D721Med (cell line): ENCODE measurements at regions not wholly inside any gene's neighbourhood (a gene's known extent, or its start where the extent isn't known, plus 50 kb on each side); places are given as distances from the start of the nearest gene placed in this dataset.

ENCODE experiments used
- DNase-seq: peaks from one replicate; pipeline ENCODE4 v3.0.0; 2011; ENCODE audit warnings: low spot score; ENCODE audit not compliant: insufficient read length
- FAIRE-seq: peaks from 2 replicates; lab custom pipeline; 2011; peaks lifted over from hg19 to GRCh38; lab: Jason Lieb, UNC
- CTCF ChIP-seq: IDR thresholded peaks from 2 replicates; pipeline ENCODE4 v1.5.1; 2012; ENCODE audit warnings: mild to moderate bottlenecking, control low read depth; ENCODE audit not compliant: insufficient read depth; ENCODE audit errors: missing control alignments

DNA sequence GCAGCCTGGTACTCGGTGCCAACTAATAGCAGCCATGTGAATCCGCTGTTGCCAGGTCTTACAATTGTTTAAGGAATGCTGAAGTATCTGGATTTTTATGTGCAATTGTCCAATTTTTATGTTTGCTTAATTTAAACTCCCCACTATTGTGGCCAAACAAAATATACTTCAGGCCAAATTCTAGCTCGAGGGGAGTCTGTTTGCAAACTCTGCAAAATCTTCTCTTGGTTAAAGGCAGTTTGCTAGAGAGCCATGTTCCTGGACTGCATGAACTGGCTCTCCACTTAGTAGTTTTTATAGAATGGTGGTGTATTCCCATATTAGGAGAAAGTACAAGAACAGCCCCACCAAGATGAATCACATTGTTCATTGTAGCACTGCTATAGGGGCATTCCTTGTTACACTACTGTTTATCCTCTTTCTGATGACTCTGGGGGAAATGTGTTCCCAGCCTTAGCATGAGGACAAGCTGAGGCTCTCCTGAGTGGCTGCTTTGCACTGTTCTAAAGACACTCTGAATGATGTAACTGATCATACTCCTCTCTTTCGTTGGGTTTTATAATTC lies 178.0 kb upstream of the GLI3 start:
- no peak for TF ChIP-seq CTCF
- DNase-seq (no peak), FAIRE-seq (no peak)

DNA sequence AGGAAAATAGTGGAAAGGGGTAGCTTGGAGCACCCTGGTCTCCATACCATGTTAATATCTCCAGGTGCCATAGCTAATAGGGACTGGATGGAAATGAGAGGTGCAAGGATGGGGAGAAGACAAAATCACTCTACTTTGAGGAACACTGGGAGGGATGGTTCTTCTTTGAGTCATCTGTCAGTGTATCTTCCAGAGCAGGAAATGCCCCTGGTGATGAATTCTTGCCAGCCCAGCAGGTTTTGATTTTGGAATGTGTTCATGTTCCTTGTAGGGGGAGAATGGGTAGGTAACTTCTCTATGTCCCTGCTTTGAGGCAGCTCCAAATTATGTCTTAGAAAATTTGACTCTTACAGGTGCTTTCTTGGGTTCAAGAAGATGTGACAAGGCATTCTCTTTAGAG lies 177.0 kb upstream of the GLI3 start:
- TF ChIP-seq CTCF, result no peak
- no peak for DNase-seq
- no peak for FAIRE-seq

DNA sequence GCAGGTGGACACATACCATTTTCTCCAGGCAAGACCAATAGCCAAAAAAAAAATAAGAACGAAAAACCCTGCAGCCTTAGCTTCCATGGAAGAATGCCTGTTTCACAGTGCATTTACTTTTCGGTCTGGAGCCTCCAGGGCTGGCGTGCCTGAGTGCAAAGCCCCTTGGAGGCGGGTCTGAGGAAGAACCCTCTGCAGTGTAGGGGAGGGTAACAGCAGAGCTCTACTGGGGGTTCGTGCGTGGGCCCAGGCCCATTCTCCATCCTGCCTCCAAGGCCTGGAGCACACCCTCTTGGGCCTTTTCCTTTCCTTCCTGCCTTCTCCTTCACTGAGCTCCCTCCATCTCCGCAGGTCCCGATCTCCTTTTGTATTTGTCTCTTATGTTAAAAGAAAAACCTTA lies 172.3 kb upstream of the GLI3 start:
- DNase-seq (no peak), FAIRE-seq (no peak)
- no peak for TF ChIP-seq CTCF

GRCh38 chr7:42407833-42408232 lies 170.8 kb upstream of the GLI3 start:
- no peak for TF ChIP-seq CTCF
- DNase-seq, result no peak
- FAIRE-seq, result no peak

GRCh38 chr7:42407021-42407710 lies 170.2 kb upstream of the GLI3 start:
- no peak for TF ChIP-seq CTCF
- DNase-seq (no peak), FAIRE-seq (no peak)

GRCh38 chr7:42406358-42406757 lies 169.3 kb upstream of the GLI3 start:
- DNase-seq (no peak), FAIRE-seq (no peak)
- no peak for TF ChIP-seq CTCF

DNA sequence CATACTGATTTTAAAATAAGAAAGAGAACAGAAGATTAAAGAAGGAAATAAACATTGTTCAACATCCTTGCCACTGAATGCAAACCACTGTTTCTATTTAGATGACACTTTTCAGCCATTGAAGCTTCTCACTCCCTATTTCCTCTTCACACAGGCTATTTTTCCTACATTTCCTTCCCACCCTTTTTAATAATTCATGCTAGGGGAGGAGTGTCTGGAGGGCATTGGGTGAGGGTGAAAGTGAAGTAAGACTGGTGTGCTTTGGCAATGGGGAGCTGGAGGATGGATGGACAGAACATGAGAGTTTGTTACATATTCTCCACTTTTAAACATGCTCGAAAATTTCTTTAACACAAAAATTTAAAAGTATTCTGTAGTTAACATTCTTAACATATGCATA lies 168.8 kb upstream of the GLI3 start:
- no peak for DNase-seq
- FAIRE-seq, result no peak
- TF ChIP-seq CTCF, result no peak
